ENCODE measurements at regions not wholly inside any gene's neighbourhood (a gene's known extent, or its start where the extent isn't known, plus 50 kb on each side); places are given as distances from the start of the nearest gene placed in this dataset.
"Not testable (repeated sequence)": the region's sequence is repeated elsewhere in the genome, so short reads cannot be mapped to it uniquely, and the experiment has no call there.

- FAIRE-seq = no peak
These were observed 204.6 kb upstream of the SLIT2 start for GRCh38 chr4:20046931-20047677.

DNA sequence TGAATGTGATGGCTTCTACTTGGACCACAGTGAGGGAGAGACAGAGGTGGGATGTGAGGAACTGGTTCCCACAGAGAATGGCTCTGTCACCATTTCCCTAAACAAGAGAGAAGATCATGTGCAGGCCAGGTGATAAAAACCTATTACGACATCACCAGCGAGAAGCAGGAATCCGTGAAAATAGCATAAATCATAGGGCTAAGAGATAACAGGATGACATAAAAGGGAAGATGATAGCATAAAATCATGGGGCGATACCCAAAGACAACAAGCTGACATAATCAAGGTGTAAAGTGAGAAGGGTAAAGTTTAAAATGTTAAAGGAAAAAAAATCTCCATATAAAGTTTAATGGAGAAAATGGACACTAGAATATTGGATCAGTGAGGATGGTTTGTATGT, 205.5 kb upstream of the SLIT2 start:
- no peak for FAIRE-seq

DNA sequence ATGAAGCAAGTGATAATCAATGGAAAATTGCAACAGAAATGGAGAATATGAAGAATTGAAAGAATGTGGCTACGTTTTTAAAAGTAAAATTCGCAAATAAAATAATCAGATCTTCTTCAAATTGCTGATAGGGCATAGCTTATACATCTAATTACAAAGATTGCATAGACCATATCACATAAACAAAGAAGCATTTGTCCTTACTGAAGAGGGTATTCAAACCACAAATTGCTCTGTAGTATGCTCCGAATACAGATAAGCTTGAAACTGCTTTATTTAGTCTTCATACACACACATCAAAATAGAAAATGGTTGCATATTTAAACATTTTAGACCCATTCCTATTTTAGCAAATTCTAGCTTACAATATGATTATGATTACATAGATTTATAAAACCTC, 206.7 kb upstream of the SLIT2 start:
- no peak for FAIRE-seq

DNA sequence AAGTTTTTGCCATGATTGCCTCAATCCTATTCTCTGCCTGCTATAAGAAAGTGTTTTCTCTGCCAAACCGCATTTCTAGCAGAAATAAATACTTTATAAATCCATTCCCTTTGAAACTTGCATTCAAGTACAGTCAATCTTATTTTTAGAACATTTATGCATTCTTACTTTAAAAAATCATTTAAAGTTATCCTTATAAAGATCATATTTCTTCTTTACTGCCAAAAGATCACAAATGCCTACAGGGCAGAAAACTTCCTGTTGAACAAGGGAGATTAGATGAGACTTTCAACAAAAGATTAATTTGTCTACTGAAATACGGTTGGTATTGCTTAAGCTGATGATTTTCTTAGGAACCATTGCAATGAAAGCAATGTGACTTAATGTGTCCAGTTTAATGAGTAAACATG, 207.2 kb upstream of the SLIT2 start:
- peak; percentile 66 for FAIRE-seq

GRCh38 chr4:20043991-20044390, 207.7 kb upstream of the SLIT2 start:
- FAIRE-seq = no peak

- no peak for FAIRE-seq
These were observed 208.9 kb upstream of the SLIT2 start for GRCh38 chr4:20042769-20043168.

- no peak for FAIRE-seq
These were observed 209.8 kb upstream of the SLIT2 start for GRCh38 chr4:20041839-20042407.

DNA sequence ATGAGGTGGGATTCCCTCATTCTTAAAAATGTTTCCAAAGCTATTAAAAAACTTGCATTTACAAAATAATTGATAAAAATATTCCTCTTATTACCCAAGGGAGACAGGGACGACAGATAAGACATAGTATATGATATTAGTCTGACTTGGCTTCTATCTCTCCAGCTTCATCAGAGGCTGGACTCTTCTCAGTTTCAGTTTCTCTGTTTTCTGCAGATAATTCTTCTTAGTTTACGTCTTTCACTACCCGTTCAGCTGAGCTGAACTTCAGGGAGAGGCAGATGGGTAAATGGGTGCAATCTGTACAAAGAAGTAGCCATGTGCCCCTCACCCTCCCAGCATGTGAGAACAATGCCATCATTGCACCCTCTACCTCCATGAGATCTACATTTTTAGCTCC, 214.0 kb upstream of the SLIT2 start:
- no peak for FAIRE-seq

DNA sequence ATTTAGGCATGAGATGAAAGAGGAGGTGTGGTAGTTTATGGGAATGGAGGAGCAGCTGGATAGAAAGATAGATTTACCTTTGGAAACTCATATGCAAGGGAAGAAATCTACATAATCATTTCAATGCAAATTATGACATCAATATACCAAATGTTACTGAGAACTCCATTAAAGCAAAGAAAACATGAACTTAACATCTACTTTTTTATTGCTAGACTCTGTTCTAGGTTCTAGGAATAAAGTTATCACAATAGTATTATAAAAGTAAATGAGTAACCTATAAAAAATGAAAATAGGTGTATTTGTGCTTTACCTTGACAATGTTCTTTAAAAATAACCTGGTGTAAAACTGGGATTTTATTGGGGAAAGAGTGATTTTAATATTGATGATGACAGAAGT, 221.6 kb upstream of the SLIT2 start:
- FAIRE-seq = peak; percentile 45

DNA sequence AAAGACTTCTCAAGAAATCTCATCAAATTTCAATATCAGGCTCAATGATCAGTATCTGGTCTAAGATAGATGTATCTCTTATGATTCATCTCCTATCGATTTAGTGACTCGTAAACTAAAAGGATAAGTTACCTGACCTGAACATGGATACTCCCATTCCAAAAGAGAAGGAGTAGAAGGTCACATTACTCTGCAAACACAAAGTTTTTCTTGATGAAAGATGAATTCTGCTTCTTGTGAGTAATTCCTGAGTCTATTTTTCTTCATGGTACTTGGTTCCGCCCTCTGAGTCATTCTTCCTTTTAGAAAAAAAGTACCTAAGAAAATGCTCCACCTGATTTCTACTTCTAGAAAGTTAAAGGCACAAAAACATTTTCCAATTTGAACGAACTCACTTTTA, 223.1 kb upstream of the SLIT2 start:
- no peak for FAIRE-seq

GRCh38 chr4:20026456-20026855, 225.2 kb upstream of the SLIT2 start:
- FAIRE-seq = no peak

- no peak for FAIRE-seq
These were observed 229.2 kb upstream of the SLIT2 start for GRCh38 chr4:20022471-20022870.

- no peak for FAIRE-seq
These were observed 231.6 kb upstream of the SLIT2 start for GRCh38 chr4:20020056-20020455.

DNA sequence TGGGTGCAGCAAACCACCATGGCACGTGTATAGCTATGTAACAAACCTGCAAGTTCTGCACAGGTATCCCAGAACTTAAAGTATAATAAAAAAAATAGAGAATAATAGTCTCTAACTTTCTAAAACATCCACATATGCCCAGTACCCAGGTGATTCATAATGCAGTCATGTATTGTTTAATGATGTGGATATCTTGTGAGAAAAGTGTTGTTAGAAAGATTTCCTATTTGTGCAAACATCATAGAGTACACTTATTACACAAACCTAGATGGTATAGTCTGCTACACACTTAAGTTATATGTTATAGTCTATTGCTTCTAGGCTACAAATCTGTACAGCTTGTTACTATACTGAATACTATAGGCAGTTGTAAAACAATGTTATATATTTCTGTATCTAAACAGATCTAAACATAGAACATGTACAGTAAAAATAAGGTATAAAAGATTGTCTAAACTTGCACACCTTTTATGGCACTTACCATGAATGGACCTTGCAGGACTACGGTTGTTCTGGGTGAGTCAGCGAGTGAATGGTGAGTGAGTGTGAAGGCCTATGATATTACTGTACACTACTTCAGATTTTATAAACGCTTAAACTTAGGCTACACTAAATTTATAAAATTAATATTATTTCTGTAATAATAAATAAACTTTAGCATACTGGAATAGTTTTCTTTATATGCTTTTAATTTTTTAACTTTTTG, 232.2 kb upstream of the SLIT2 start:
- FAIRE-seq = no peak

GRCh38 chr4:20017777-20018115, 234.0 kb upstream of the SLIT2 start:
- no peak for FAIRE-seq

DNA sequence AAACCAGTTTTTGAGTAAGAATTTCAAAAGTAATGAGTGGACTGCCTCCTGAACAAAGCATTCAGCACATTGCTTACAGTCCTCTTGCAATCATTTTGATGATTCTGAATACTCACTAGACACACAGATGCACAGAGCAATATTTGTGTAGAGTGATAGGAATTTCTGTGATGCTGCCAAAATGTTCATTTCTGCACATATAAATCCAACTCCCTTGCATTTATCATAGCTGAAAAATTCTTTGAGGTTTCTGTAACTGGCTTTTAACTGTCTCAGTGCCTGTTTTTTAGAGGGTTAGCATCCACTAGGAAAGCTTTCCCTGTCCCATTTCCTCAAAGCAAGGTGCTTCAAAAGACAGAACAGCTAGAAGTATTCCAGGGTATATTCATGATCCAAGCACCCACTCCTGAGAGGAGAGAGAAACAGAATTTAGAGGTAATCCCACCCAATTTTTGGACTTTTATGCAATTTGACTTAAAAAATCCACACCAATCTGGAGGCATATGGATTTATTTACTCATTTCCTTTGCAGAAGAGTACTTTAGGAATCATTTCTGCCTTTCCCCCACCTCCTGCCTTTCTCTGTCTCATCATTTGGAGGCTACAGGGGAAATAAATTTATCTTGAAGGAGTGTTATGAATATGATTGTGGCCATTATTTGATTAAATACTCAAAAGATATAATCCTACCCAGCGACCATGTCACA, 234.5 kb upstream of the SLIT2 start:
- no peak for FAIRE-seq

DNA sequence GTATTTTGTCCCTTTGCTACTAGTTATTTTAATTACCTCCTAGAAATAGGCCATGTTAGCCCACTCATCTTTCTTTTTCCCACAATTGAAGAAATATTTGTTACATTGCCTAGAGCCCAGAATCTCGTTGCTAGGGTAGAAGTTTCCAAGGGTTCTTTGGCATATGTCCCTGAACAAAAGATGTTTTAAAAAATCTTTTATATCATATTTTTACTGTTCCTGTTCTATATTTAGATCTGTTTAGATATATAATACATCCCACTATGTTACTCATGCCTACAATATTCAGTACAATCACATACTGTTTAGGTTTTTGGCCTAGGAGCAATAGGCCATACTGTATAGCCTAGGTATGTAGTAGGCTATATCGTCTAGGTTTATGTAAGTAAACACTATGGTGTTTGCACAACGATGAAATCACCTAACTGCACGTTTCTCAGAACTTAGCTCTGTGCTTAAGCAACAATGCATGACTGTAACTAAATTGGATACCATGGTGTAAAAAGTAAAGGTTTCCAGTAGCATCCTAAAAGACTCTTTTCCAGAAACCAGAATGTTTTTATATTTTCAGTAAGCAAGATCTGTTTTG, 236.0 kb upstream of the SLIT2 start:
- FAIRE-seq = no peak

- not testable (repeated sequence) for FAIRE-seq
These were observed 247.7 kb upstream of the SLIT2 start for GRCh38 chr4:20003836-20004558.

DNA sequence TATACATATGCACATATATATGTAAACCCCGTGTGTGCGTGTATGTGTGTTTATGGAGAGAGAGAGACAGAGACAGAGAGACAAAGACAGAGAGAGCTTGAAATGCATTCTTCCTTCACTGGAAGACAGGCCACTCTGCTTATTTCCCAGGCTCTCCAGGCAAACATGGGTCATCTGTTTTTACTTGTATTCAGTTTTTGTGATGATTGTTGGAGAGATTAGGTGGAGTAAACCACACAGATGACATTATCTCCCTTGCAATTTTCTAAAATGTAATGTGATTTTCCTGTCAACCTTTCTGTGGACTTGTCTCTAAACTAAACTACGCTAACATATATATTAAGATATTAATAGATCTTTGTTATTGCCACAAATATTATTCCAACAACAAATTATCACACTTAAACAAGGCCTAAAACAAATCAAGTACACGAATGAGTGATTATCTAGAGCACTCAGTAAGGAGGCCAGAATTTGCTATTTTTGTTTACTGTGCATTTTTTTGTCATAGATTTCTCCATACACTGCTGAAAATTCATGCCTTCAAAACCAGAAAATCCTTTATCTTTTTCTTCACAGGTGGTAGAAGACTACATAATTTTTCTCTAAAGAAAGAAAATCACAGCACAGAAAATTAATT, 251.8 kb upstream of the SLIT2 start:
- no peak for FAIRE-seq

DNA sequence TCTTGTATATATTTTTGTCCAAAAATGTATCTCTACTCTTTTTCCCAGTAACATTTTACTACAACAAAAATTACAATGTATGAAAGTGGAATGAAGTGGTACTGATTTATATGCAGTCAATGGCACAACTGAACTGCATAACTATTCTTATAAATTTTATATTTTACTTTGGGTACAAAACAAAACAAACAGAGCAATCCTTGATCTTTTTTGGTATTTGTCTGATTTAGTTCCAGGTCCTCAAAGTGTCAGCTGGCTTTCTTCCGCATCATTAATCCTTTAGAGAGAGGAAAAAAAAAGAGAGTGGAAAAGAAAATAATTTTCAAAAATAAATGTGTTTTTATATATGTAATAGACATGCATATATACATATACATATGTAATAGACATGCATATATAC, 252.4 kb upstream of the SLIT2 start:
- no peak for FAIRE-seq

DNA sequence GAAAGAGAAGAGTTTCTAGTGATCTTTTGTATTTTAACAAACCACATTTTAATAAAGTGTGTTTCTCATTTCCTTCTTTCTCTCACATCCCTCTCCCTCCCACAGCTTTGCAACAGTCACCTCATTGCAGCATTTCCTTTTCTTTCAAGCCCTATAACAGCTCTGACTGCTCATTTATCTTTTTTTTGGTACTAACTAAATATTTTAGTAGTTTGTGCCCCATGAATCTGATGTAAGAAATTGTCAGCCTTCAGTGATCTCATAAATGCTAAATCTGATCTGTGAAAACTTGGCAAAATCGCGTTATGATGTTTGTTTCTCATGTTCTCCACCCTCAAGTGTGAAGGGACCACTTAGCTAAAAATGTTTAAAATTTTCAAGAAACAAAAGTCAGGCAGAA, 258.5 kb upstream of the SLIT2 start:
- no peak for FAIRE-seq

- no peak for FAIRE-seq
These were observed 259.1 kb upstream of the SLIT2 start for GRCh38 chr4:19992471-19993093.
